Heart left ventricle (tissue), 16 donors: ENCODE measurements at regions not wholly inside any gene's neighbourhood (a gene's known extent, or its start where the extent isn't known, plus 50 kb on each side); places are given as distances from the start of the nearest gene placed in this dataset.

Experiments
- ATAC-seq, 4 donors: fragments of 200-7000 bp; cut with Tn5 transposase; one replicate each; pipeline ENCODE4 v1.9.1; 2020 to 2022; ENCODE audit warnings: moderate library complexity in 4 of 4, mild to moderate bottlenecking in 3 of 4, moderate number of reproducible peaks in 1 of 4
- DNase-seq, 5 donors: peaks; one replicate each; pipeline ENCODE4 v3.0.0-alpha.2; 2020
- H3K27ac ChIP-seq, 12 donors: fragments of 200-600 bp; sonication (generic) in 4 of 12; one replicate each; pipeline versions ENCODE4 v1.5.0 to v1.8.0; 2016 to 2022; ENCODE audit warnings: mild to moderate bottlenecking in 2 of 12
- H3K27me3 ChIP-seq, 9 donors: fragments of 200-600 bp; sonication (generic) in 2 of 9; one replicate each; pipeline versions ENCODE4 v1.5.1 to v1.8.0; 2016 to 2022; ENCODE audit warnings: mild to moderate bottlenecking in 3 of 9
- H3K36me3 ChIP-seq, 9 donors: fragments of 200-600 bp; sonication (generic) in 2 of 9; one replicate each; pipeline versions ENCODE4 v1.5.0 to v1.8.0; 2018 to 2022; ENCODE audit warnings: mild to moderate bottlenecking in 2 of 9
- H3K4me1 ChIP-seq, 12 donors: fragments of 200-600 bp; sonication (generic) in 4 of 12; one replicate each; pipeline versions ENCODE4 v1.5.0 to v1.8.0; 2016 to 2022; ENCODE audit warnings: mild to moderate bottlenecking in 3 of 12
- H3K4me3 ChIP-seq, 12 donors: fragments of 200-600 bp; sonication (generic) in 4 of 12; one replicate each; pipeline versions ENCODE4 v1.5.0 to v1.8.0; 2017 to 2022; ENCODE audit warnings: mild to moderate bottlenecking in 9 of 12, moderate library complexity in 4 of 12
- H3K9me3 ChIP-seq, 12 donors: fragments of 200-600 bp; sonication (generic) in 4 of 12; one replicate each; pipeline versions ENCODE4 v1.5.0 to v1.8.0; 2016 to 2022; ENCODE audit warnings: mild to moderate bottlenecking in 1 of 12
- POLR2A ChIP-seq, 2 donors: fragments of 450-650 bp; IDR thresholded peaks; one replicate each; pipeline ENCODE4 v1.6.1; 2017; ENCODE audit warnings: antibody characterized with exemption in 2 of 2, mild to moderate bottlenecking in 2 of 2, moderate library complexity in 2 of 2
- WGBS, 4 donors: extraction: QIAGEN DNeasy Blood & Tissue Kit in 2 of 4; methylation state at CpG; one replicate each; pipeline versions ENCODE4 v1.1.5 to v1.1.7; 2013 to 2018; 5-methylcytosine and 5-hydroxymethylcytosine counted together
- intact Hi-C, 10 donors: fragments of 100-400 bp; cut with DNase I; formaldehyde crosslinking; loops; one replicate each; pipeline versions ENCODE4 v1.11.1 to v1.14.2; 2022
- TF ChIP-seq, protein P1 (sequence below), 12 donors: fragments of 200-600 bp; sonication (generic) in 4 of 12; IDR thresholded peaks; one replicate each; pipeline versions ENCODE4 v1.5.0 to v1.8.0; 2018 to 2022; ENCODE audit warnings: antibody characterized with exemption in 12 of 12, mild to moderate bottlenecking in 5 of 12
- donor health status: ischemic (EF 13 %, LVEDD 7.1; RV severe dilation, severe dysfunction).
- donor health status: healthy with polysubstance abuse.
- donor health status: DM: no; HTN: yes; CAD: no.
- donor health status: DM: no; HTN: no; CAD: no.
- donor health status: ischemic (EF 25% LVEDD 6.9; RV normal size, moderate dysfunction).
- donor health status: ischemic (EF 25% LVEDD 5.7; RV mildly dilated, moderate dysfunction).
- donor health status: healthy.
- donor health status: DM: yes; HTN: yes; CAD: no.
- donor health status: ischemic (EF 35%, LVEDD 5.7; RV mildly dilated, moderate dysfunction).
- donor health status: nonischemic (EF 11% LVEDD 7.7; RV severe dilation, severe dysfunction).
- donor health status: DM: yes; HTN: yes; CAD: no.
- donor health status: PGD.
- donor health status: ischemic (EF 29% LVEDD 5.4; RV normal size, mild dysfunction).
- donor health status: nonischemic (EF 23%, LVEDD 6.1; RV moderate dilation, normal function).

GRCh38 chr2:191526953-191527556 lies 150.9 kb upstream of the NABP1 start:
- no peak for ATAC-seq
- no peaks in the 10 kb centered on the region for H3K4me1 ChIP-seq
- DNase-seq, result no peak
- no peak overlapping the region for H3K4me3 ChIP-seq
- WGBS, 4 donors, result 76 to 85% (median 81%) methylated on average over 3 of the region's 3 CpGs
- no peaks in the 10 kb centered on the region for H3K36me3 ChIP-seq
- no peak for TF ChIP-seq POLR2A (IDR thresholded peaks at IDR 0.05)
- TF ChIP-seq, protein P1, sequence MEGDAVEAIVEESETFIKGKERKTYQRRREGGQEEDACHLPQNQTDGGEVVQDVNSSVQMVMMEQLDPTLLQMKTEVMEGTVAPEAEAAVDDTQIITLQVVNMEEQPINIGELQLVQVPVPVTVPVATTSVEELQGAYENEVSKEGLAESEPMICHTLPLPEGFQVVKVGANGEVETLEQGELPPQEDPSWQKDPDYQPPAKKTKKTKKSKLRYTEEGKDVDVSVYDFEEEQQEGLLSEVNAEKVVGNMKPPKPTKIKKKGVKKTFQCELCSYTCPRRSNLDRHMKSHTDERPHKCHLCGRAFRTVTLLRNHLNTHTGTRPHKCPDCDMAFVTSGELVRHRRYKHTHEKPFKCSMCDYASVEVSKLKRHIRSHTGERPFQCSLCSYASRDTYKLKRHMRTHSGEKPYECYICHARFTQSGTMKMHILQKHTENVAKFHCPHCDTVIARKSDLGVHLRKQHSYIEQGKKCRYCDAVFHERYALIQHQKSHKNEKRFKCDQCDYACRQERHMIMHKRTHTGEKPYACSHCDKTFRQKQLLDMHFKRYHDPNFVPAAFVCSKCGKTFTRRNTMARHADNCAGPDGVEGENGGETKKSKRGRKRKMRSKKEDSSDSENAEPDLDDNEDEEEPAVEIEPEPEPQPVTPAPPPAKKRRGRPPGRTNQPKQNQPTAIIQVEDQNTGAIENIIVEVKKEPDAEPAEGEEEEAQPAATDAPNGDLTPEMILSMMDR (IDR thresholded peaks at IDR 0.05), result no peak
- intact Hi-C loops, result loop anchor here in 1 of 10 donors (10.0 kb wide), 1 partner anchor 472 kb away; no protein-coding TSS in a partner anchor
- H3K27me3 ChIP-seq, result no peaks in the 10 kb centered on the region
- no peaks in the 10 kb centered on the region for H3K9me3 ChIP-seq
- H3K27ac ChIP-seq, result no peak overlapping the region

GRCh38 chr2:191530618-191531017 lies 147.3 kb upstream of the NABP1 start:
- WGBS, 4 donors, result 93 to 100% (median 96%) methylated on average over 1 of the region's 1 CpG
- DNase-seq (no peak), ATAC-seq (no peak)
- no peaks in the 10 kb centered on the region for H3K9me3 ChIP-seq
- H3K27ac ChIP-seq, result no peak overlapping the region
- no peaks in the 10 kb centered on the region for H3K27me3 ChIP-seq
- TF ChIP-seq, protein P1 (IDR thresholded peaks at IDR 0.05), result no peak
- no peak for TF ChIP-seq POLR2A (IDR thresholded peaks at IDR 0.05)
- no peaks in the 10 kb centered on the region for H3K36me3 ChIP-seq
- intact Hi-C loops, result no loop called here
- H3K4me1 ChIP-seq, result no peaks in the 10 kb centered on the region
- no peak overlapping the region for H3K4me3 ChIP-seq

DNA sequence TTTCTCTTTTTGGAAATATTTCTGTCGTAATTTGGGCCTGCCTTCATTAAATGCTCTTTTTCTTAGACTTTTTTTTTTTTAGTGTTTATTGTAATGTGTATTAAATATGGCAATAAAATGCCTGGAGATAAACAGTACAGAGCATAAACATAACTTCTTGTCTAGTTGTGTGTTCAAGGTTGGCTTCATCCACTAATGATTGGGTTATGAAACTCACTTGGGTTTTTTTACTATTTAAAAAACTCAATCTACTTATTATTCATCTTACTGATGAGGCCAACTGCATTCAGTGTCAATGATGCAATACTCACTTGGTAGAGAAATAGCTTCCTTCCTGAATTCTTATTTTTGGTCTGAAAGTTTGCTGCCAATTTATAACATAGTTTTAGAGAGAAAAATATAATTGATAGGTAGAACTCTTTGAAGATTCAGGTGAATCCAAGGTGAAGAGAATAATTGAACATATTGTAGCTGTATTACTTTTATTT lies 144.2 kb upstream of the NABP1 start:
- ATAC-seq, result no peak
- 71 to 86% (median 83%) methylated on average over 1 of the region's 1 CpG for WGBS, 4 donors
- H3K36me3 ChIP-seq, result no peaks in the 10 kb centered on the region

DNA sequence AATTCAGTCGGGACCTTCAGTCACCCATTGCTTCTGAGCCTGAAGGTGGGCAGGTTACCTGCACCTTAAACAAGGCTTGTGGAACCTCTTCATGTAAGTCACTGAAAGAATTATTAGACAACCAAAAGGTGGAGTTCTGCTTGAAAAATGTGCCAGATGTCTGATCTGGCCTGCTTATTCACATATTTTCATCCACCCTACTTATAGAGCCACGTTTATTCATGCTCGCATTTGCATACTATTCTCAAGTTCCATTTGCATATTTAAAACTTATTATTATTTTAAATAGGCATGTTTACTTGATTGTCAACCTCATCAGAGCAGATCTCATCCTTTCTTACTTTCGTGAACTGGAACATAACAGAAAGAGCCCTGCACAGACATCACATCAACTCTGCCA lies 140.0 kb upstream of the NABP1 start:
- ATAC-seq, result no peak
- no peaks in the 10 kb centered on the region for H3K4me1 ChIP-seq
- H3K27me3 ChIP-seq, result no peaks in the 10 kb centered on the region
- H3K36me3 ChIP-seq, result no peaks in the 10 kb centered on the region
- intact Hi-C loops, result no loop called here
- WGBS, 4 donors, result 86 to 91% (median 89%) methylated on average over 4 of the region's 4 CpGs
- no peak for TF ChIP-seq POLR2A (IDR thresholded peaks at IDR 0.05)
- TF ChIP-seq, protein P1 (IDR thresholded peaks at IDR 0.05), result no peak
- no peak overlapping the region for H3K4me3 ChIP-seq
- DNase-seq, result no peak
- H3K27ac ChIP-seq, result no peak overlapping the region
- H3K9me3 ChIP-seq, result no peaks in the 10 kb centered on the region

More for the DNA sequence above, 144.2 kb upstream of the NABP1 start:
- intact Hi-C loops, result no loop called here
- Histone ChIP-seq H3K27ac (no peak overlapping the region), H3K4me3 (no peak overlapping the region), H3K27me3 (no peaks in the 10 kb centered on the region), H3K4me1 (no peaks in the 10 kb centered on the region), H3K9me3 (no peaks in the 10 kb centered on the region)
- DNase-seq, result no peak
- TF ChIP-seq POLR2A (IDR thresholded peaks at IDR 0.05), result no peak
- TF ChIP-seq, protein P1 (IDR thresholded peaks at IDR 0.05), result no peak
